ENCODE measurements at regions not wholly inside any gene's neighbourhood (a gene's known extent, or its start where the extent isn't known, plus 50 kb on each side); places are given as distances from the start of the nearest gene placed in this dataset.
"Not testable (repeated sequence)": the region's sequence is repeated elsewhere in the genome, so short reads cannot be mapped to it uniquely, and the experiment has no call there.

- Histone ChIP-seq H3K9ac (no peak overlapping the region), H3K27ac (no peak overlapping the region), H3K4me1 (peaks cover 9% of the 10 kb centered on the region), H4K20me1 (ENCODE audit: low read depth) (no peaks in the 10 kb centered on the region), H3K27me3 (no peaks in the 10 kb centered on the region), H2AFZ (replicated peaks) (no peak overlapping the region), H3K9me3 (ENCODE audit: low read depth) (no peaks in the 10 kb centered on the region), H3K36me3 (no peaks in the 10 kb centered on the region), H3K79me2 (ENCODE audit: low read depth) (no peaks in the 10 kb centered on the region), H3F3A (ENCODE audit: low read depth) (peaks cover 15% of the 10 kb centered on the region), H3K4me2 (no peak overlapping the region), H3K4me3 (no peak overlapping the region)
- no peak for DNase-seq (ENCODE audit: low spot score)
- H3K4me3 Mint-ChIP-seq, result no peak overlapping the region
- peaks cover 12% of the 10 kb centered on the region for H3K27me3 Mint-ChIP-seq (ENCODE audit: insufficient read depth, low read depth)
- H3K27ac Mint-ChIP-seq, result no peak overlapping the region
- peaks cover 49% of the 10 kb centered on the region for H3K9me3 Mint-ChIP-seq
- TF ChIP-seq EZH2phosphoT487 (IDR thresholded peaks at IDR 0.05) (no peak), CTCF (IDR thresholded peaks at IDR 0.05) (no peak), EZH2 (IDR thresholded peaks at IDR 0.05) (no peak)
- H3K4me1 Mint-ChIP-seq, result peaks cover 37% of the 10 kb centered on the region
- no peaks in the 10 kb centered on the region for H3K36me3 Mint-ChIP-seq
Observed at GRCh38 chr10:31675726-31676125, 252.9 kb downstream of the ARHGAP12 start.

GRCh38 chr10:31669357-31669756, 259.3 kb downstream of the ARHGAP12 start:
- Histone ChIP-seq H3K36me3 (no peaks in the 10 kb centered on the region), H3K4me2 (no peak overlapping the region), H3K79me2 (ENCODE audit: low read depth) (no peaks in the 10 kb centered on the region), H4K20me1 (ENCODE audit: low read depth) (no peaks in the 10 kb centered on the region), H3K27me3 (no peaks in the 10 kb centered on the region), H3F3A (ENCODE audit: low read depth) (no peaks in the 10 kb centered on the region), H3K9ac (no peak overlapping the region), H3K9me3 (ENCODE audit: low read depth) (no peaks in the 10 kb centered on the region), H3K4me1 (no peaks in the 10 kb centered on the region), H3K4me3 (no peak overlapping the region), H2AFZ (replicated peaks) (no peak overlapping the region), H3K27ac (no peak overlapping the region)
- peaks cover 25% of the 10 kb centered on the region for H3K4me1 Mint-ChIP-seq
- peaks cover 10% of the 10 kb centered on the region for H3K27me3 Mint-ChIP-seq (ENCODE audit: insufficient read depth, low read depth)
- TF ChIP-seq CTCF (IDR thresholded peaks at IDR 0.05) (no peak), EZH2 (IDR thresholded peaks at IDR 0.05) (no peak), EZH2phosphoT487 (IDR thresholded peaks at IDR 0.05) (no peak)
- no peak for DNase-seq (ENCODE audit: low spot score)
- peak overlapping the region; percentile 50 for H3K27ac Mint-ChIP-seq
- no peak overlapping the region for H3K4me3 Mint-ChIP-seq
- peaks cover 23% of the 10 kb centered on the region for H3K9me3 Mint-ChIP-seq
- no peaks in the 10 kb centered on the region for H3K36me3 Mint-ChIP-seq

GRCh38 chr10:31668326-31668725, 260.3 kb downstream of the ARHGAP12 start:
- H3K36me3 ChIP-seq, result no peaks in the 10 kb centered on the region
- Mint-ChIP-seq H3K4me1 (peaks cover 28% of the 10 kb centered on the region), H3K36me3 (no peaks in the 10 kb centered on the region), H3K27me3 (ENCODE audit: insufficient read depth, low read depth) (peaks cover 12% of the 10 kb centered on the region), H3K27ac (no peak overlapping the region), H3K9me3 (peaks cover 17% of the 10 kb centered on the region), H3K4me3 (no peak overlapping the region)
- H3K9me3 ChIP-seq (ENCODE audit: low read depth), result no peaks in the 10 kb centered on the region
- no peaks in the 10 kb centered on the region for H3K79me2 ChIP-seq (ENCODE audit: low read depth)
- H3K4me3 ChIP-seq, result no peak overlapping the region
- H3K9ac ChIP-seq, result no peak overlapping the region
- H3K27ac ChIP-seq, result no peak overlapping the region
- DNase-seq (ENCODE audit: low spot score), result no peak
- no peak overlapping the region for H2AFZ ChIP-seq (replicated peaks)
- H3K27me3 ChIP-seq, result no peaks in the 10 kb centered on the region
- TF ChIP-seq EZH2 (IDR thresholded peaks at IDR 0.05) (no peak), CTCF (IDR thresholded peaks at IDR 0.05) (no peak), EZH2phosphoT487 (IDR thresholded peaks at IDR 0.05) (no peak)
- H3F3A ChIP-seq (ENCODE audit: low read depth), result no peaks in the 10 kb centered on the region
- no peaks in the 10 kb centered on the region for H3K4me1 ChIP-seq
- no peaks in the 10 kb centered on the region for H4K20me1 ChIP-seq (ENCODE audit: low read depth)
- no peak overlapping the region for H3K4me2 ChIP-seq

GRCh38 chr10:31665764-31666279, 262.8 kb downstream of the ARHGAP12 start:
- Mint-ChIP-seq H3K4me1 (peaks cover 28% of the 10 kb centered on the region), H3K27ac (peak overlapping the region; percentile 7), H3K27me3 (ENCODE audit: insufficient read depth, low read depth) (peaks cover 12% of the 10 kb centered on the region)
- H4K20me1 ChIP-seq (ENCODE audit: low read depth); H3K4me3 Mint-ChIP-seq; H3K79me2 ChIP-seq (ENCODE audit: low read depth); H3K9ac ChIP-seq; H3F3A ChIP-seq (ENCODE audit: low read depth); H3K4me2 ChIP-seq; H3K9me3 Mint-ChIP-seq; H3K4me1 ChIP-seq; H3K27me3 ChIP-seq; H3K27ac ChIP-seq; DNase-seq (ENCODE audit: low spot score); H2AFZ ChIP-seq (replicated peaks); H3K4me3 ChIP-seq; H3K36me3 Mint-ChIP-seq; H3K9me3 ChIP-seq (ENCODE audit: low read depth); H3K36me3 ChIP-seq: not testable (repeated sequence)
